NT2/D1 (cell line): ENCODE measurements at regions not wholly inside any gene's neighbourhood (a gene's known extent, or its start where the extent isn't known, plus 50 kb on each side); places are given as distances from the start of the nearest gene placed in this dataset.

Source experiments
- SUZ12 ChIP-seq: IDR thresholded peaks from 2 replicates; pipeline ENCODE4 v1.6.1; 2011; ENCODE audit not compliant: insufficient read length, insufficient read depth; ENCODE audit errors: extremely low read depth
- YY1 ChIP-seq: IDR thresholded peaks from 2 replicates; pipeline ENCODE4 v1.6.1; 2011; ENCODE audit not compliant: insufficient read length, insufficient read depth

DNA sequence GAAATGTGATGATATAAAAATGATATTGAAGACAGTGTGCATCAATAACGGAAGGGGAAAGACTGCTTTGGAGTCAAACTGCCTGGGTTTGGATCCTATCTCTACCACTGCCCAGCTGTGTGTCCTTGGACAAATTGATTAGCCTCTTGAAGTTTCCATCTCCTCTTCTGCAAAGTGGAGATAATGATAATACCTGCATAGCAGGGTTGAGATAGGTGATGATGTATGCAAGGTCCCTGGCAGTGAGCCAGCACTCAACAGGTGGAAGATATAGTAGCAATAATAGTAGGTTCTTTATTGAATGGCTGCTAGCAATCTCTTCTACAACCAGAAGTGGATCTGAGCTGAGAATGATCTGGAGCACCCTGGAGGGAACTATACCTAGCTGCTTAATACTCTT, 166.7 kb downstream of the MIS18A start:
- TF ChIP-seq SUZ12 (no peak), YY1 (no peak)
